ENCODE measurements at regions not wholly inside any gene's neighbourhood (a gene's known extent, or its start where the extent isn't known, plus 50 kb on each side); places are given as distances from the start of the nearest gene placed in this dataset.

DNA sequence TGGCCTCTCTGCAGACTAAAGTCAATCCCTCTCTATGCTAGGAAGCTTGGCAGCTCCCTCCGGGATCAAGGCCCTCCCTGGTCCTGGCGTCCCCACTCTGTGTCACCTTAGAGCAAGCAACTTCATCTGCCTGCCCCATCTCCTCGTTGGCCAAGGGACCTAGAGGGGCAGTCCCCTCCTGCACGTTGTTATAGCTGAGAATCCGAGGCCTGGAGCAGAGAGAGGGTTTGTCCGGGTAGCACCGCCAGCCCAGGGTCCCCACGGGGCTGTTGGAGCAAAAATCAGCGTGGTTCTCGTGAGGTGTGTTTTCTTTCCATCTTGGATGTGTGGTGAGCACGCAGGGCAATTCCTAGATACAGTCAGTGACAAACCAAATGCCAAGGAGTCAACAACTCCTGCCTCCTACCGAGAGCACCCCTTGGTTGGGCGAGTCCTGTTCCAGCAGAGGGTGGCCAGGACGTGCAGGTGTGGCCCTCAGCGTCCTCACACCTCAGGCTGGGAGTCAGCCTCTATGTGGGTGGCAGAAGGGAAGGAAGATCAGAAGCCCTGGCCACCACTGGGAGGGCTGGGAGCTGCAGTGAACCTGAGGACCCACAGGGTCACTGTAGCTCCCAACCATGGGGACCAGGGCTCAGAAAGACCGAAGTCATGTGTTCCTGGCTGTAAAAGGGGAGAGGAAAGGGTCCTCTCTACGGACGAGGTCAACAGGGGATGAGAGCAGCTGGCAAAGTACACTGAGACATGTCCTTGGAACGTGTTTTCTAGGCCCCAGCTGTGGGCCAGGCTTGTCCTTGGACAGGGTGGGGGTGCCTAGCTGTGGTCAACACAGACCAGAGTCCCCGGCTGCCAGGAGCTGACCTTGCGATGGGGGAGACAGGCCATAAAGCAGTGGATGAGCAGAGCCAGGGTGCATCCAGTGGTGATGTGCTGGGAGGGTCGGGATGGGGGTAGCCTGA, 85.6 kb upstream of the CIBAR2 start:
- WGBS (ENCODE audit: insufficient coverage, low lambda C conversion rate): no CpG with 5 or more reads among the region's 22 CpGs
- Histone ChIP-seq H3K27me3 (ENCODE audit: control insufficient read depth, insufficient read depth, low read length) (no peaks in the 10 kb centered on the region), H3K9me3 (ENCODE audit: control insufficient read depth, low read depth, low read length) (no peaks in the 10 kb centered on the region), H3K36me3 (ENCODE audit: control insufficient read depth, insufficient read depth, low read length) (peaks cover 2% of the 10 kb centered on the region), H3K27ac (ENCODE audit: low read length) (peak overlapping the region; percentile 93), H3K4me1 (ENCODE audit: control insufficient read depth, insufficient read depth, low read length) (peaks cover 82% of the 10 kb centered on the region), H3K4me3 (ENCODE audit: low read length) (no peak overlapping the region)
- DNase-seq: peak in 1 of 2 donors; percentile 64

GRCh38 chr16:85199069-85199725, 86.9 kb upstream of the CIBAR2 start:
- peaks cover 86% of the 10 kb centered on the region for H3K4me1 ChIP-seq (ENCODE audit: control insufficient read depth, insufficient read depth, low read length)
- WGBS (ENCODE audit: insufficient coverage, low lambda C conversion rate): no CpG with 5 or more reads among the region's 21 CpGs

DNA sequence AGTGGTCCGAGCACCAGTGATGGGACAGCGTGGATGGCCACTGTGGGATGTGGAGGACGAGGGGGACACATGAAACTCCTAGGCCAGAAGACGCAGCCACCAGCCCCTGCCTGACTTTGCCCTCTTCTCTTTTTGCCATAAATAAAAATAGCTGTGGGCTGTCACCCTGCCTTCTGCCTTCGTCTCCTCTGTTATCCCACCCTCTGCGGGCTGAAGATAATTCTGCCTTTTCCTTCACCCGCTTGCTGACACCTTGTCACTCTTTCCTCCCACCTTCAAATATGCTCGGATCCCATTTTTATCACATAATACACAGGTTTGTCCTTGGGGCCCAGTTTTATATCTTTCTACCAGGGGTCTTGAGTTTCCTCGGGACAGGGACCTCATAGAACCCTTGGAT, 87.6 kb upstream of the CIBAR2 start:
- H3K27me3 ChIP-seq (ENCODE audit: control insufficient read depth, insufficient read depth, low read length): no peaks in the 10 kb centered on the region
- peaks cover 79% of the 10 kb centered on the region for H3K4me1 ChIP-seq (ENCODE audit: control insufficient read depth, insufficient read depth, low read length)
- H3K36me3 ChIP-seq (ENCODE audit: control insufficient read depth, insufficient read depth, low read length): peaks cover 7% of the 10 kb centered on the region
- no peak overlapping the region for H3K4me3 ChIP-seq (ENCODE audit: low read length)
- 72% methylated on average over 3 of the region's 9 CpGs for WGBS (ENCODE audit: insufficient coverage, low lambda C conversion rate)
- H3K27ac ChIP-seq (ENCODE audit: low read length): peak overlapping the region; percentile 93
- no peak for DNase-seq
- peaks cover 2% of the 10 kb centered on the region for H3K9me3 ChIP-seq (ENCODE audit: control insufficient read depth, low read depth, low read length)

More at GRCh38 chr16:85199069-85199725, 86.9 kb upstream of the CIBAR2 start:
- Histone ChIP-seq H3K4me3 (ENCODE audit: low read length) (no peak overlapping the region), H3K9me3 (ENCODE audit: control insufficient read depth, low read depth, low read length) (no peaks in the 10 kb centered on the region), H3K36me3 (ENCODE audit: control insufficient read depth, insufficient read depth, low read length) (peaks cover 2% of the 10 kb centered on the region), H3K27me3 (ENCODE audit: control insufficient read depth, insufficient read depth, low read length) (no peaks in the 10 kb centered on the region), H3K27ac (ENCODE audit: low read length) (peak overlapping the region; percentile 93)
- DNase-seq: no peak

DNA sequence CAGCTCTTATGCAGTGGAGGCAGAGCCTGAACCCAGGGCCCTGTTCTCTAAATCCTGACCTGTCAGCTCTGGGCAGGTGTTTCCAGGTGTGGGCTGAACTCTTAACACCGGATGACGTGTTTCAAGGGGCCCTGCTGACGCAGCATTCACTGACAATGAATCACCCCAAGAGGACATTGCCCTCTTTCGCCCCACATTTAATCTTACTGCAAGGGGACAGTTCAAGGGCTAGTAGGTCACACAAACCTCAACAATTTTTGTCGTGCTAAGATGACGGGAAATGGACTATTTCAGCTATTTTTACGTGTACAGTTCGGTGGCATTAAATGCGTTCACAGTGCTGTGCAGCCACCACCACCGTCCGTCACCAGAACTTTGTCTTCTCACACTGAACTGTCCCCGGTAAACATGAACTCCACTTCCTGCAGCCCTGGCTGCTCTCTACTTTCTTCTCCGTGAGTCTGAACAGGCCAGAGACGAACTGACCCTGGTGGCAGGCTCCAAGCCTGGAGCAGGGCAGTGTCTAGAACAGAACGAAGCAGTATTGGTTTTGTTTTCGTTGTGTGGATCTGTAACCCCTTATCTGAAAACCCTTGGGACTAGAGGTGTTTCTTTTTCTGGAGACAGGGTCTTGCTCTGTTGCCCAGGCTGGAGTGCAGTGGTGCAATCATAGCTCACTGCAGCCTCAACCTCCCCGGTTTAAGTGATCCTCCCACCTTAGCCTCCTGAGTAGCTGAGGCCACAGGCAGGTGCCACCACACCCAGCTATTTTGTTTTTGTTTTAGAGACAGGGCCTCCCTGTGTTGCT, 88.4 kb upstream of the CIBAR2 start:
- WGBS (ENCODE audit: insufficient coverage, low lambda C conversion rate): no CpG with 5 or more reads among the region's 17 CpGs

GRCh38 chr16:85201574-85201973, 89.3 kb upstream of the CIBAR2 start:
- Histone ChIP-seq H3K27me3 (ENCODE audit: control insufficient read depth, insufficient read depth, low read length) (no peaks in the 10 kb centered on the region), H3K4me3 (ENCODE audit: low read length) (no peak overlapping the region), H3K27ac (ENCODE audit: low read length) (peak overlapping the region; percentile 93), H3K9me3 (ENCODE audit: control insufficient read depth, low read depth, low read length) (peaks cover 2% of the 10 kb centered on the region), H3K4me1 (ENCODE audit: control insufficient read depth, insufficient read depth, low read length) (peaks cover 75% of the 10 kb centered on the region), H3K36me3 (ENCODE audit: control insufficient read depth, insufficient read depth, low read length) (peaks cover 7% of the 10 kb centered on the region)
- DNase-seq: no peak
- 69% methylated on average over 2 of the region's 8 CpGs for WGBS (ENCODE audit: insufficient coverage, low lambda C conversion rate)

More for the DNA sequence above, 88.4 kb upstream of the CIBAR2 start:
- peak; percentile 94 to 97 for DNase-seq
- Histone ChIP-seq H3K4me3 (ENCODE audit: low read length) (no peak overlapping the region), H3K4me1 (ENCODE audit: control insufficient read depth, insufficient read depth, low read length) (peaks cover 74% of the 10 kb centered on the region), H3K27me3 (ENCODE audit: control insufficient read depth, insufficient read depth, low read length) (no peaks in the 10 kb centered on the region), H3K9me3 (ENCODE audit: control insufficient read depth, low read depth, low read length) (peaks cover 2% of the 10 kb centered on the region), H3K27ac (ENCODE audit: low read length) (peak overlapping the region; percentile 93), H3K36me3 (ENCODE audit: control insufficient read depth, insufficient read depth, low read length) (peaks cover 7% of the 10 kb centered on the region)

DNA sequence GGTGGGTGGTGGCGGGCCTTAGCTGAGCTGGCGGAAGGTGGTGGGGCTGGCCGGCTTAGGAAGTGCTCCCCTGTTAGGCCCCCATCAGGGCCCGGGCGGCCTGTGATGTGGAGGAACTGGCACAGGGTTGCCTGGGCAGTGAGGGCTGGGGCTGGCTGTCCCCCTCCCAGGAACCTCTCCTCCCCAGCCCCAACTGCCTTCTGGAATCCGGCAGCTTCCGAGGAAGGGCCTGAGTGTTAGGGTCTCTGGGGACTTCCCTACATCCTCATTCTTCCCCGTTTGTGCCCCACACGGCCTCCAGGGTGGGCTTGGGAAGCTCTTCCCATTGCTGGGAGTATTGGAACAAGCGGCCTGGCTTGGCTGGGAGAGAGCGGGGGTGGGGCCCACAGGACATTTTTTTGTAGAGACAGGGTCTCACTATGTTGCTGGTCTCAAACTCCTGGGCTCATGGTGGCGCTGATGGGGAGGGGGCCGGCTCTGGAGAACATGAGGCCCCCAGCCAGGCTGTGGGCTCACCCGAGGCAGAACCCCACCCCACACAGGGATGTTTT, 89.9 kb upstream of the CIBAR2 start:
- peaks cover 75% of the 10 kb centered on the region for H3K4me1 ChIP-seq (ENCODE audit: control insufficient read depth, insufficient read depth, low read length)
- peak overlapping the region; percentile 93 for H3K27ac ChIP-seq (ENCODE audit: low read length)
- no CpG with 5 or more reads among the region's 14 CpGs for WGBS (ENCODE audit: insufficient coverage, low lambda C conversion rate)
- DNase-seq: no peak
- no peaks in the 10 kb centered on the region for H3K27me3 ChIP-seq (ENCODE audit: control insufficient read depth, insufficient read depth, low read length)
- peaks cover 2% of the 10 kb centered on the region for H3K9me3 ChIP-seq (ENCODE audit: control insufficient read depth, low read depth, low read length)
- H3K4me3 ChIP-seq (ENCODE audit: low read length): no peak overlapping the region
- peaks cover 7% of the 10 kb centered on the region for H3K36me3 ChIP-seq (ENCODE audit: control insufficient read depth, insufficient read depth, low read length)

- Histone ChIP-seq H3K4me1 (ENCODE audit: control insufficient read depth, insufficient read depth, low read length) (peaks cover 75% of the 10 kb centered on the region), H3K9me3 (ENCODE audit: control insufficient read depth, low read depth, low read length) (peaks cover 2% of the 10 kb centered on the region), H3K4me3 (ENCODE audit: low read length) (no peak overlapping the region), H3K36me3 (ENCODE audit: control insufficient read depth, insufficient read depth, low read length) (peaks cover 9% of the 10 kb centered on the region), H3K27me3 (ENCODE audit: control insufficient read depth, insufficient read depth, low read length) (no peaks in the 10 kb centered on the region), H3K27ac (ENCODE audit: low read length) (peak overlapping the region; percentile 93)
- DNase-seq: peak in 1 of 2 donors; percentile 53
- no CpG with 5 or more reads among the region's 21 CpGs for WGBS (ENCODE audit: insufficient coverage, low lambda C conversion rate)
Measured at GRCh38 chr16:85202631-85203461, 90.6 kb upstream of the CIBAR2 start.

GRCh38 chr16:85203462-85203813, 91.2 kb upstream of the CIBAR2 start:
- WGBS (ENCODE audit: insufficient coverage, low lambda C conversion rate): no CpG with 5 or more reads among the region's 5 CpGs
- DNase-seq: no peak
- H3K4me1 ChIP-seq (ENCODE audit: control insufficient read depth, insufficient read depth, low read length): peaks cover 70% of the 10 kb centered on the region
- H3K36me3 ChIP-seq (ENCODE audit: control insufficient read depth, insufficient read depth, low read length): peaks cover 13% of the 10 kb centered on the region
- no peak overlapping the region for H3K4me3 ChIP-seq (ENCODE audit: low read length)
- H3K27ac ChIP-seq (ENCODE audit: low read length): peak overlapping the region; percentile 52
- H3K27me3 ChIP-seq (ENCODE audit: control insufficient read depth, insufficient read depth, low read length): no peaks in the 10 kb centered on the region
- H3K9me3 ChIP-seq (ENCODE audit: control insufficient read depth, low read depth, low read length): peaks cover 7% of the 10 kb centered on the region

DNA sequence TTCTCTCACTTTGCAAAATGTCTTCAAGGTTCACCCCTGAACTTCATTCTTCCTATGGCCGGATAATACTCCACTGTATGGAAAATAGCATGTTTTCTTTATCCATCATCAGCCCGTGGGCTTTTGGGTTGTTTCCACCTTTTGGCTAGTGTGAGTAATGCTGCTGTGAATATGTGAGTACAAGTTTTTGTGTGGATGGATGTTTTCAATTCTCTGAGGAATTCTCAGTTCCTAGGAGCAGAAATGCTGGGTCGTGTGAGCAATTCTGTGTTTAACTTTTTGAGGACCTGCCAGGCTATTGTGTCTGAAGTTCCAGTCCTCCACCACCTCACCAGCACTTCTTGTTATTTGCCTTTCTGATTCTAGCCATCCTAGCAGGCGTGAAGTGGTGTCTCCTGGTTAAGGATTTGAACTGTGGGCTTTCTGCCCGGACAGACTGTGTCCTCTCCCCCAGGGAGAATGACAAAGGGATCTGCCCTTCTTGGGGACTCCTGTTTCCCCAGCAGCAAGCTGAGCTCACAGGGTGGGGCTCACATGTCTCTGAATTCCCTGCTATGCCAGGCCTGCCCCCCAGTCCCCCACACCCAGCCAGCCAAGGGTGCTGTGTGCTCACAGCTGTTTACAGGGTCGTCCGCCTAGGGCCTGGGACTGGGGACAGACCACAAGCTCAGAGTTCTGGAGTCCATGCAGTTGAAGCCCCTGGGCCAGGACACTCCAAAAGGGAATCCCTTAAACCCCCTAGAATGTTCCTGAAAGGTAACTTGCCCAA, 92.2 kb upstream of the CIBAR2 start:
- Histone ChIP-seq H3K4me3 (ENCODE audit: low read length) (no peak overlapping the region), H3K9me3 (ENCODE audit: control insufficient read depth, low read depth, low read length) (peaks cover 17% of the 10 kb centered on the region), H3K27me3 (ENCODE audit: control insufficient read depth, insufficient read depth, low read length) (no peaks in the 10 kb centered on the region), H3K36me3 (ENCODE audit: control insufficient read depth, insufficient read depth, low read length) (peaks cover 16% of the 10 kb centered on the region), H3K27ac (ENCODE audit: low read length) (no peak overlapping the region), H3K4me1 (ENCODE audit: control insufficient read depth, insufficient read depth, low read length) (peaks cover 63% of the 10 kb centered on the region)
- 60% methylated on average over 1 of the region's 7 CpGs for WGBS (ENCODE audit: insufficient coverage, low lambda C conversion rate)
- DNase-seq: no peak
